Liver (tissue), 8 donors: ENCODE measurements at regions not wholly inside any gene's neighbourhood (a gene's known extent, or its start where the extent isn't known, plus 50 kb on each side); places are given as distances from the start of the nearest gene placed in this dataset.

ENCODE experiments used
- DNase-seq: peaks from one replicate; pipeline ENCODE4 v3.0.0-alpha.2; 2017; ENCODE audit warnings: low spot score
- H3K27ac ChIP-seq, 2 donors: one replicate each; pipeline ENCODE4 v1.7.0; 2013; ENCODE audit warnings: inconsistent platforms in 2 of 2, low read length in 2 of 2, control low read depth in 1 of 2, low read depth in 1 of 2, mild to moderate bottlenecking in 1 of 2
- H3K27me3 ChIP-seq, 4 donors: one replicate each; pipeline versions ENCODE4 v1.6.1 to v1.7.0; 2013; ENCODE audit warnings: low read length in 3 of 4, inconsistent platforms in 1 of 4, mild to moderate bottlenecking in 1 of 4, moderate library complexity in 1 of 4; ENCODE audit not compliant: control insufficient read depth in 4 of 4, insufficient read depth in 4 of 4
- H3K36me3 ChIP-seq, 4 donors: one replicate each; pipeline versions ENCODE4 v1.6.1 to v1.7.0; 2013; ENCODE audit warnings: low read length in 3 of 4, mild to moderate bottlenecking in 3 of 4, low read depth in 1 of 4, moderate library complexity in 1 of 4; ENCODE audit not compliant: control insufficient read depth in 4 of 4, insufficient read depth in 3 of 4
- H3K4me1 ChIP-seq, 4 donors: one replicate each; pipeline versions ENCODE4 v1.6.1 to v1.7.0; 2013; ENCODE audit warnings: low read length in 3 of 4, mild to moderate bottlenecking in 3 of 4, moderate library complexity in 1 of 4; ENCODE audit not compliant: control insufficient read depth in 4 of 4, insufficient read depth in 4 of 4
- H3K4me3 ChIP-seq, 3 donors: one replicate each; pipeline versions ENCODE4 v1.6.1 to v1.7.0; 2013; ENCODE audit warnings: low read length in 3 of 3, control low read depth in 1 of 3, low read depth in 1 of 3, mild to moderate bottlenecking in 1 of 3
- H3K9ac ChIP-seq, 2 donors: one replicate each; pipeline ENCODE4 v1.7.0; 2013; ENCODE audit warnings: low read length in 2 of 2, mild to moderate bottlenecking in 2 of 2, moderate library complexity in 2 of 2, control low read depth in 1 of 2, low read depth in 1 of 2
- H3K9me3 ChIP-seq, 4 donors: one replicate each; pipeline versions ENCODE4 v1.6.1 to v1.7.0; 2013; ENCODE audit warnings: low read length in 3 of 4; ENCODE audit not compliant: control insufficient read depth in 4 of 4
- EGR1 ChIP-seq, 2 donors: IDR thresholded peaks; 2 replicates each; pipeline ENCODE4 v1.6.1; 2016 to 2018; ENCODE audit warnings: antibody characterized with exemption in 2 of 2, low read depth in 2 of 2
- FOXA1 ChIP-seq: IDR thresholded peaks from 2 replicates; pipeline ENCODE4 v1.6.1; 2016; ENCODE audit warnings: antibody characterized with exemption
- GABPA ChIP-seq, 2 donors: IDR thresholded peaks in 1 of 2; conservative IDR thresholded peaks in 1 of 2; 2 replicates each; pipeline ENCODE4 v1.6.1; 2016; ENCODE audit warnings: antibody characterized with exemption in 2 of 2, mild to moderate bottlenecking in 1 of 2, moderate library complexity in 1 of 2
- HNF4A ChIP-seq, 2 donors: conservative IDR thresholded peaks; 2 replicates each; pipeline ENCODE4 v1.6.1; 2016; ENCODE audit warnings: antibody characterized with exemption in 2 of 2, mild to moderate bottlenecking in 2 of 2
- HNF4G ChIP-seq: IDR thresholded peaks from 2 replicates; pipeline ENCODE4 v1.6.1; 2016; ENCODE audit warnings: antibody characterized with exemption
- JUND ChIP-seq, 2 donors: IDR thresholded peaks; 2 replicates each; pipeline ENCODE4 v1.6.1; 2016; ENCODE audit warnings: antibody characterized with exemption in 2 of 2
- NR2F2 ChIP-seq: IDR thresholded peaks from 2 replicates; pipeline ENCODE4 v1.6.1; 2016; ENCODE audit warnings: antibody characterized with exemption
- RXRA ChIP-seq, 2 donors: IDR thresholded peaks; 2 replicates each; pipeline ENCODE4 v1.6.1; 2017 to 2018; ENCODE audit warnings: antibody characterized with exemption in 2 of 2, mild to moderate bottlenecking in 1 of 2
- TAF1 ChIP-seq: conservative IDR thresholded peaks from 2 replicates; pipeline ENCODE4 v1.6.1; 2016; ENCODE audit warnings: antibody characterized with exemption, mild to moderate bottlenecking
- YY1 ChIP-seq: IDR thresholded peaks from 2 replicates; pipeline ENCODE4 v1.6.1; 2016; ENCODE audit warnings: antibody characterized with exemption, mild to moderate bottlenecking
- WGBS: extraction: QIAGEN DNeasy Blood & Tissue Kit; methylation state at CpG from one replicate; pipeline ENCODE4 v1.1.7; 2013; 5-methylcytosine and 5-hydroxymethylcytosine counted together
- TF ChIP-seq, protein P1 (sequence below): IDR thresholded peaks from 2 replicates; pipeline ENCODE4 v1.6.1; 2016; ENCODE audit warnings: antibody characterized with exemption
- TF ChIP-seq, protein P2 (sequence below): IDR thresholded peaks from 2 replicates; pipeline ENCODE4 v1.6.1; 2016; ENCODE audit warnings: antibody characterized with exemption, mild to moderate bottlenecking
- TF ChIP-seq, protein P3 (sequence below): fragments of 150-350 bp; IDR thresholded peaks from 2 replicates; pipeline ENCODE4 v1.5.1; 2017; ENCODE audit warnings: improper control_type of control experiment, low read depth, low read length; ENCODE audit not compliant: missing input control
- donor health status: healthy.
- donor health status: healthy.
- donor health status: healthy.
- donor health status: healthy.
- donor health status: healthy.

DNA sequence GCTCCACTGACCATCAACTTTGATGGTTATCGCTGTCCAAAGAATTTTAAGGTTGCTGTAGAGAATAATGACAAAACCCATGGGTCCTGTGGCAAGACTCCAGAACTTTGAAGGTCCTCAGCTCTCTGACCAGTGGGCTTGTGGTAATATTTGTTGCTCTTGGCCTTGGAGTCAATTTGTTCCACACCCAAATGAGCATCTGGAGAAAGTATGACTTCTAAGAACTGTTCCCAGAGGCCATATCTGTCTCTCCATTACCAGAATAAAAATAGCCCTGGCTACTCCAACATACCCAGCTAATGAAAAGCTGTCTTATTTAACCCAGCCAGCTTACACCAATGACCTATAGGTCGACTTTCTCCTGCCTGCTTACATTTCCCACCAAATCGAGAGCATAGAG lies 466.4 kb downstream of the MEIS1 start:
- H3K4me1 ChIP-seq: no peaks in the 10 kb centered on the region
- no peak overlapping the region for H3K9ac ChIP-seq
- H3K27me3 ChIP-seq: peaks cover 0 to 4% (median 2%) of the 10 kb centered on the region in 4 donors
- H3K9me3 ChIP-seq: no peaks in the 10 kb centered on the region
- 84% methylated on average over 3 of the region's 3 CpGs for WGBS
- no peak overlapping the region for H3K27ac ChIP-seq
- DNase-seq: no peak
- H3K36me3 ChIP-seq: no peaks in the 10 kb centered on the region
- TF ChIP-seq GABPA (IDR thresholded peaks at IDR 0.05 in 1 of 2, conservative IDR thresholded peaks at IDR 0.05 in 1 of 2): no peak
- peak; percentile 55 for TF ChIP-seq NR2F2
- no peak overlapping the region for H3K4me3 ChIP-seq

- Histone ChIP-seq H3K27ac (no peak overlapping the region), H3K4me3 (no peak overlapping the region), H3K27me3 (peaks cover 0 to 4% (median 2%) of the 10 kb centered on the region in 4 donors), H3K9ac (no peak overlapping the region), H3K36me3 (no peaks in the 10 kb centered on the region), H3K4me1 (no peaks in the 10 kb centered on the region), H3K9me3 (no peaks in the 10 kb centered on the region)
- no peak for DNase-seq
- TF ChIP-seq HNF4A (conservative IDR thresholded peaks at IDR 0.05): no peak
- TF ChIP-seq NR2F2: no peak
- no peak for TF ChIP-seq RXRA (IDR thresholded peaks at IDR 0.05)
- TF ChIP-seq, protein P1, sequence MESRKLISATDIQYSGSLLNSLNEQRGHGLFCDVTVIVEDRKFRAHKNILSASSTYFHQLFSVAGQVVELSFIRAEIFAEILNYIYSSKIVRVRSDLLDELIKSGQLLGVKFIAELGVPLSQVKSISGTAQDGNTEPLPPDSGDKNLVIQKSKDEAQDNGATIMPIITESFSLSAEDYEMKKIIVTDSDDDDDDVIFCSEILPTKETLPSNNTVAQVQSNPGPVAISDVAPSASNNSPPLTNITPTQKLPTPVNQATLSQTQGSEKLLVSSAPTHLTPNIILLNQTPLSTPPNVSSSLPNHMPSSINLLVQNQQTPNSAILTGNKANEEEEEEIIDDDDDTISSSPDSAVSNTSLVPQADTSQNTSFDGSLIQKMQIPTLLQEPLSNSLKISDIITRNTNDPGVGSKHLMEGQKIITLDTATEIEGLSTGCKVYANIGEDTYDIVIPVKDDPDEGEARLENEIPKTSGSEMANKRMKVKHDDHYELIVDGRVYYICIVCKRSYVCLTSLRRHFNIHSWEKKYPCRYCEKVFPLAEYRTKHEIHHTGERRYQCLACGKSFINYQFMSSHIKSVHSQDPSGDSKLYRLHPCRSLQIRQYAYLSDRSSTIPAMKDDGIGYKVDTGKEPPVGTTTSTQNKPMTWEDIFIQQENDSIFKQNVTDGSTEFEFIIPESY: no peak
- no peak for TF ChIP-seq FOXA1
- no peak for TF ChIP-seq JUND (IDR thresholded peaks at IDR 0.05)
- no peak for TF ChIP-seq YY1
- no peak for TF ChIP-seq EGR1 (IDR thresholded peaks at IDR 0.05; ENCODE audit: low read depth in 2 of 2)
- TF ChIP-seq, protein P2, sequence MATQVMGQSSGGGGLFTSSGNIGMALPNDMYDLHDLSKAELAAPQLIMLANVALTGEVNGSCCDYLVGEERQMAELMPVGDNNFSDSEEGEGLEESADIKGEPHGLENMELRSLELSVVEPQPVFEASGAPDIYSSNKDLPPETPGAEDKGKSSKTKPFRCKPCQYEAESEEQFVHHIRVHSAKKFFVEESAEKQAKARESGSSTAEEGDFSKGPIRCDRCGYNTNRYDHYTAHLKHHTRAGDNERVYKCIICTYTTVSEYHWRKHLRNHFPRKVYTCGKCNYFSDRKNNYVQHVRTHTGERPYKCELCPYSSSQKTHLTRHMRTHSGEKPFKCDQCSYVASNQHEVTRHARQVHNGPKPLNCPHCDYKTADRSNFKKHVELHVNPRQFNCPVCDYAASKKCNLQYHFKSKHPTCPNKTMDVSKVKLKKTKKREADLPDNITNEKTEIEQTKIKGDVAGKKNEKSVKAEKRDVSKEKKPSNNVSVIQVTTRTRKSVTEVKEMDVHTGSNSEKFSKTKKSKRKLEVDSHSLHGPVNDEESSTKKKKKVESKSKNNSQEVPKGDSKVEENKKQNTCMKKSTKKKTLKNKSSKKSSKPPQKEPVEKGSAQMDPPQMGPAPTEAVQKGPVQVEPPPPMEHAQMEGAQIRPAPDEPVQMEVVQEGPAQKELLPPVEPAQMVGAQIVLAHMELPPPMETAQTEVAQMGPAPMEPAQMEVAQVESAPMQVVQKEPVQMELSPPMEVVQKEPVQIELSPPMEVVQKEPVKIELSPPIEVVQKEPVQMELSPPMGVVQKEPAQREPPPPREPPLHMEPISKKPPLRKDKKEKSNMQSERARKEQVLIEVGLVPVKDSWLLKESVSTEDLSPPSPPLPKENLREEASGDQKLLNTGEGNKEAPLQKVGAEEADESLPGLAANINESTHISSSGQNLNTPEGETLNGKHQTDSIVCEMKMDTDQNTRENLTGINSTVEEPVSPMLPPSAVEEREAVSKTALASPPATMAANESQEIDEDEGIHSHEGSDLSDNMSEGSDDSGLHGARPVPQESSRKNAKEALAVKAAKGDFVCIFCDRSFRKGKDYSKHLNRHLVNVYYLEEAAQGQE: no peak
- TF ChIP-seq, protein P3, sequence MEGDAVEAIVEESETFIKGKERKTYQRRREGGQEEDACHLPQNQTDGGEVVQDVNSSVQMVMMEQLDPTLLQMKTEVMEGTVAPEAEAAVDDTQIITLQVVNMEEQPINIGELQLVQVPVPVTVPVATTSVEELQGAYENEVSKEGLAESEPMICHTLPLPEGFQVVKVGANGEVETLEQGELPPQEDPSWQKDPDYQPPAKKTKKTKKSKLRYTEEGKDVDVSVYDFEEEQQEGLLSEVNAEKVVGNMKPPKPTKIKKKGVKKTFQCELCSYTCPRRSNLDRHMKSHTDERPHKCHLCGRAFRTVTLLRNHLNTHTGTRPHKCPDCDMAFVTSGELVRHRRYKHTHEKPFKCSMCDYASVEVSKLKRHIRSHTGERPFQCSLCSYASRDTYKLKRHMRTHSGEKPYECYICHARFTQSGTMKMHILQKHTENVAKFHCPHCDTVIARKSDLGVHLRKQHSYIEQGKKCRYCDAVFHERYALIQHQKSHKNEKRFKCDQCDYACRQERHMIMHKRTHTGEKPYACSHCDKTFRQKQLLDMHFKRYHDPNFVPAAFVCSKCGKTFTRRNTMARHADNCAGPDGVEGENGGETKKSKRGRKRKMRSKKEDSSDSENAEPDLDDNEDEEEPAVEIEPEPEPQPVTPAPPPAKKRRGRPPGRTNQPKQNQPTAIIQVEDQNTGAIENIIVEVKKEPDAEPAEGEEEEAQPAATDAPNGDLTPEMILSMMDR: no peak
- no peak for TF ChIP-seq HNF4G
- TF ChIP-seq TAF1: no peak
- WGBS: 82% methylated on average over 1 of the region's 1 CpG
These were observed 468.3 kb downstream of the MEIS1 start for GRCh38 chr2:66903183-66903582.
